ENCODE measurements at regions not wholly inside any gene's neighbourhood (a gene's known extent, or its start where the extent isn't known, plus 50 kb on each side); places are given as distances from the start of the nearest gene placed in this dataset.
A peak's percentile ranks its signal among the peaks of the same experiment; 100 is the strongest.

- no peak for DNase-seq
- intact Hi-C loops (cut with DNase I), result no loop called here
- H3K4me1 ChIP-seq (ENCODE audit: insufficient read depth), result no peaks in the 10 kb centered on the region
- H3K4me3 ChIP-seq, result no peak overlapping the region
- H3K27ac ChIP-seq, result no peak overlapping the region
- TF ChIP-seq, protein P1, sequence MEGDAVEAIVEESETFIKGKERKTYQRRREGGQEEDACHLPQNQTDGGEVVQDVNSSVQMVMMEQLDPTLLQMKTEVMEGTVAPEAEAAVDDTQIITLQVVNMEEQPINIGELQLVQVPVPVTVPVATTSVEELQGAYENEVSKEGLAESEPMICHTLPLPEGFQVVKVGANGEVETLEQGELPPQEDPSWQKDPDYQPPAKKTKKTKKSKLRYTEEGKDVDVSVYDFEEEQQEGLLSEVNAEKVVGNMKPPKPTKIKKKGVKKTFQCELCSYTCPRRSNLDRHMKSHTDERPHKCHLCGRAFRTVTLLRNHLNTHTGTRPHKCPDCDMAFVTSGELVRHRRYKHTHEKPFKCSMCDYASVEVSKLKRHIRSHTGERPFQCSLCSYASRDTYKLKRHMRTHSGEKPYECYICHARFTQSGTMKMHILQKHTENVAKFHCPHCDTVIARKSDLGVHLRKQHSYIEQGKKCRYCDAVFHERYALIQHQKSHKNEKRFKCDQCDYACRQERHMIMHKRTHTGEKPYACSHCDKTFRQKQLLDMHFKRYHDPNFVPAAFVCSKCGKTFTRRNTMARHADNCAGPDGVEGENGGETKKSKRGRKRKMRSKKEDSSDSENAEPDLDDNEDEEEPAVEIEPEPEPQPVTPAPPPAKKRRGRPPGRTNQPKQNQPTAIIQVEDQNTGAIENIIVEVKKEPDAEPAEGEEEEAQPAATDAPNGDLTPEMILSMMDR (IDR thresholded peaks at IDR 0.05), result no peak
- no peak for TF ChIP-seq POLR2A (IDR thresholded peaks at IDR 0.05)
- no peak for TF ChIP-seq EP300 (IDR thresholded peaks at IDR 0.05)
- no peaks in the 10 kb centered on the region for H3K27me3 ChIP-seq
- H3K9me3 ChIP-seq, result no peaks in the 10 kb centered on the region
- WGBS, 3 donors, result 54 to 66% (median 59%) methylated on average over 12 of the region's 12 CpGs
- no peaks in the 10 kb centered on the region for H3K36me3 ChIP-seq
Observed at GRCh38 chr6:186340-186965, 105.8 kb upstream of the DUSP22 start.

DNA sequence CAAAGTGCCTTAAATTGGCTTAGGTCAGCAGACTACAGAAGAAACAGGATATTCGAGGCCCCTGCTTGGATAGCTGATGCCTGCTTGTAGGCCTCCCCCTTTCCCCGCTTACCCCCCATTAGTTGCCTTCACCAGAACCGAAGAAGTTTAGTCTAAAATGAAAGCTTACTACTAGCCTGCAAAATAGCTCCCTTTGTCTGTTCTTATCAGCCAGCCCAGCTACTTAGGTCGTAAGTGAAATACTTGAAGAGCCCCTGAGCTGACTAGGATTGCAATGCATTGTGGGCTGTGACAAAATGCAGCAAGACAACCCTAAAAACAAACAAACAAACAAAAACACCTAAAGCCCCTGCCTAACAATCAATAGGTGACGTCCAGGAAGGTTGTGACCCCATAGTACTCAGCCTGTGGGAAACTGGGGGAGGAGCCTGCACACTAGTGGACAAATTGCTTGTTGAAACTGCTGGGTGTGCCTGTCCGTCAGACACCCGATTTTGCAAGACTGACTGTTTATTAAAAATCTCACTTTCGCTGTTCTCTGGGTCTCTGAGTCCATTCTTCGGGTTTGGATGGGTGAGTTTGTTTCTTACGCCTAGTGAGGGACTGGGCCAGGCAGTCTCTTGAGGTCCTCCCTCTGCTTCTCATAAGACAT is 105.0 kb upstream of the DUSP22 start:
- Histone ChIP-seq H3K27ac (no peak overlapping the region), H3K4me3 (no peak overlapping the region), H3K4me1 (ENCODE audit: insufficient read depth) (no peaks in the 10 kb centered on the region), H3K36me3 (no peaks in the 10 kb centered on the region), H3K9me3 (no peaks in the 10 kb centered on the region), H3K27me3 (no peaks in the 10 kb centered on the region)
- intact Hi-C loops (cut with DNase I), result no loop called here
- DNase-seq, result no peak
- TF ChIP-seq, protein P1 (IDR thresholded peaks at IDR 0.05), result no peak
- no peak for TF ChIP-seq POLR2A (IDR thresholded peaks at IDR 0.05)
- no peak for TF ChIP-seq EP300 (IDR thresholded peaks at IDR 0.05)
- 59 to 67% (median 60%) methylated on average over 10 of the region's 10 CpGs for WGBS, 3 donors

DNA sequence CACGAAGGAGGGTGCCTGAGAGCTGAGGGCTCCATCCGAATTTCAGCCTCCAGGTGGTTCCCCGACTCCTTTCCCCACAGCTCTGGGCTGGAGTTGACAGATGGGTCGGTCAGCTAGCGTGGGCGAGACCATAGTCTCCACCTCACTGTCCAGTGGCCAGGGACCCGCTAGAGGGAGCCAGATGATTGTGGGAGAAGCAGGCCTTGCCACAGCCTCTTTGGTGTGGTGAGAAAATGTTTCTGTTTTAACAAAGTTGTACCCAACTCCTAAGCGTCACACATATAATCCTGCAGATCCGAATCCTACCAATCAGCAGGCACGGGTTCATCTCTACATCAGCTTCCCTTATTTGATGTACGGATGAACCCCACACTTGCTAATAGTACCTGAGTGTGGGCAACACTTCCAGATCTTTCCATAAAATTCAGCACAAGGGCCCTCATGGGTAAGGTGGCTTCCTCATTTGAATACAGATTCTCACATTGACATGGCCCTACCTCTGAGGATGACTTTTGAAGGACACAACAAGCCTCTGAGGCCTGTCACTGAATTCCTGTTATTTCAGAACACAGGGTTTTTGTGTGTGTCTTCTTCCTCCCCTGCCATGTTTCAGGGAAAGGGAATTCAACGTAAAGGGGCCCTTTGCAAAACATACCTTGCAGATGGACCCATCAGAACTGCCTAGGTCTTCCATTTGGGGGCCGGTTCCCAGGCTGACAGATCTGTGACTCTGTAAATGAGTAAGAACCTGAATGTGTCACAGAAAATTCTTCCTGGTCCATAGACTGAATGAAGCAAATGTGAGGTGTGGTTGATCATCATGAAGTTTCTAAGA is 103.2 kb upstream of the DUSP22 start:
- intact Hi-C loops (cut with DNase I), result no loop called here
- Histone ChIP-seq H3K27me3 (no peaks in the 10 kb centered on the region), H3K4me3 (no peak overlapping the region), H3K4me1 (ENCODE audit: insufficient read depth) (no peaks in the 10 kb centered on the region), H3K27ac (no peak overlapping the region), H3K36me3 (no peaks in the 10 kb centered on the region), H3K9me3 (no peaks in the 10 kb centered on the region)
- WGBS, 3 donors, result 23 to 24% (median 24%) methylated on average over 13 of the region's 13 CpGs
- peak; percentile 10 for TF ChIP-seq POLR2A (IDR thresholded peaks at IDR 0.05)
- TF ChIP-seq, protein P1 (IDR thresholded peaks at IDR 0.05), result peak in 2 of 3 donors; percentile 48 to 51
- TF ChIP-seq EP300 (IDR thresholded peaks at IDR 0.05), result no peak
- DNase-seq, result peak; percentile 73 to 85 (median 78)

DNA sequence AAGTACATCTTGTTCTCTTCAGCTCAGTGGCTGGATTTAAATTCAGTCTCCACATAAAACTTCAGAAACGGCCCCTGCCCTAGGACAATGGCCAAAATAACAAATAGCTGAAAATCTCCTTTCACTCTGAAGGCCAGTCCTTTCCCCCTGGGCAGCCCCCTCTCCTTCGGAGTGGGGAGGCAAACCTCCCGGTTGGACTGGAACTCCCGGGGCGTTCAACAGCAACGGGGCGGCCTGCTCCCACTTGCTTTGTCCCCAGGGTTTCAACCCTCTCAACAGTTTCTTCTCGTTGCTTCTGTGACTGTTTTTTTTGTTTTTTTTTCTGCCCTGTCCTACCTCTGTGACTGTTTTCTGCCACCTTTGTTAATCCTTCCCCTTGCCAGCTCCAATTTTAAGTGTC is 102.6 kb upstream of the DUSP22 start:
- no peaks in the 10 kb centered on the region for H3K9me3 ChIP-seq
- no peak for DNase-seq
- no peaks in the 10 kb centered on the region for H3K27me3 ChIP-seq
- intact Hi-C loops (cut with DNase I), result no loop called here
- no peaks in the 10 kb centered on the region for H3K4me1 ChIP-seq (ENCODE audit: insufficient read depth)
- H3K36me3 ChIP-seq, result no peaks in the 10 kb centered on the region
- no peak overlapping the region for H3K4me3 ChIP-seq
- no peak overlapping the region for H3K27ac ChIP-seq
- TF ChIP-seq, protein P1 (IDR thresholded peaks at IDR 0.05), result no peak
- TF ChIP-seq EP300 (IDR thresholded peaks at IDR 0.05), result no peak
- no peak for TF ChIP-seq POLR2A (IDR thresholded peaks at IDR 0.05)
- WGBS, 3 donors, result 46 to 62% (median 55%) methylated on average over 8 of the region's 8 CpGs
